Fibroblast of the aortic adventitia (primary cell): ENCODE measurements at regions not wholly inside any gene's neighbourhood (a gene's known extent, or its start where the extent isn't known, plus 50 kb on each side); places are given as distances from the start of the nearest gene placed in this dataset.

Source experiments
- DNase-seq: peaks from one replicate; pipeline ENCODE4 v3.0.0-alpha.2; 2010; ENCODE audit warnings: low read depth
- H3K4me3 ChIP-seq: 2 replicates; pipeline ENCODE4 v1.5.1; 2011; ENCODE audit warnings: low read depth, mild to moderate bottlenecking, control low read depth, low read length, moderate library complexity
- CTCF ChIP-seq: IDR thresholded peaks from 2 replicates; pipeline ENCODE4 v1.5.1; 2011; ENCODE audit warnings: mild to moderate bottlenecking, low read length, control low read depth, inconsistent platforms; ENCODE audit not compliant: insufficient read depth

GRCh38 chr7:98703916-98704315, 86.8 kb downstream of the NPTX2 start:
- no peak for TF ChIP-seq CTCF
- no peak overlapping the region for H3K4me3 ChIP-seq
- no peak for DNase-seq

GRCh38 chr7:98705626-98706025, 88.5 kb downstream of the NPTX2 start:
- no peak overlapping the region for H3K4me3 ChIP-seq
- no peak for DNase-seq
- no peak for TF ChIP-seq CTCF

GRCh38 chr7:98707076-98707475, 90.0 kb downstream of the NPTX2 start:
- TF ChIP-seq CTCF = no peak

GRCh38 chr7:98711945-98712344, 94.9 kb downstream of the NPTX2 start:
- no peak overlapping the region for H3K4me3 ChIP-seq
- TF ChIP-seq CTCF = no peak
- DNase-seq = no peak

More at GRCh38 chr7:98707076-98707475, 90.0 kb downstream of the NPTX2 start:
- DNase-seq = no peak
- H3K4me3 ChIP-seq = no peak overlapping the region

- no peak for DNase-seq
- H3K4me3 ChIP-seq = no peak overlapping the region
- TF ChIP-seq CTCF = no peak
Observed at GRCh38 chr7:98713165-98713810, 96.2 kb downstream of the NPTX2 start.

- H3K4me3 ChIP-seq = no peak overlapping the region
- no peak for TF ChIP-seq CTCF
- no peak for DNase-seq
Observed at GRCh38 chr7:98719396-98719795, 102.3 kb downstream of the NPTX2 start.

GRCh38 chr7:98722402-98722801, 105.3 kb downstream of the NPTX2 start:
- DNase-seq = no peak
- no peak for TF ChIP-seq CTCF
- H3K4me3 ChIP-seq = no peak overlapping the region
